Pancreas (tissue), 10 donors: ENCODE measurements at regions not wholly inside any gene's neighbourhood (a gene's known extent, or its start where the extent isn't known, plus 50 kb on each side); places are given as distances from the start of the nearest gene placed in this dataset.

Source experiments
- ATAC-seq, 4 donors: fragments of 200-7000 bp; cut with Tn5 transposase; one replicate each; pipeline versions ENCODE4 v1.8.0 to v1.9.1; 2020; ENCODE audit warnings: mild to moderate bottlenecking in 4 of 4, moderate library complexity in 4 of 4
- DNase-seq, 6 donors: peaks; one replicate each; pipeline ENCODE4 v3.0.0-alpha.2; 2020
- FAIRE-seq: peaks from 2 replicates; lab custom pipeline; 2012; peaks lifted over from hg19 to GRCh38; lab: Jason Lieb, UNC
- H3K27ac ChIP-seq, 4 donors: fragments of 200-600 bp; sonication (generic); 1 replicate in 3 of 4; 2 replicates in 1 of 4; pipeline versions ENCODE4 v1.5.0 to v1.8.0; 2020
- H3K27me3 ChIP-seq, 4 donors: fragments of 200-600 bp; one replicate each; pipeline ENCODE4 v1.8.0; 2021
- H3K36me3 ChIP-seq, 3 donors: fragments of 200-600 bp; sonication (generic) in 1 of 3; one replicate each; pipeline versions ENCODE4 v1.5.0 to v1.8.0; 2020 to 2021
- H3K4me1 ChIP-seq, 3 donors: fragments of 200-600 bp; one replicate each; pipeline ENCODE4 v1.8.0; 2021
- H3K4me3 ChIP-seq, 4 donors: fragments of 200-600 bp; sonication (generic) in 2 of 4; one replicate each; pipeline versions ENCODE4 v1.5.0 to v1.8.0; 2020 to 2021
- H3K9me3 ChIP-seq, 4 donors: fragments of 200-600 bp; one replicate each; pipeline ENCODE4 v1.8.0; 2021
- WGBS, 2 donors: extraction: QIAGEN DNeasy Blood & Tissue Kit; methylation state at CpG; one replicate each; pipeline ENCODE4 v1.1.7; 2013; 5-methylcytosine and 5-hydroxymethylcytosine counted together
- intact Hi-C, 3 donors: fragments of 100-400 bp; cut with DNase I; formaldehyde crosslinking; loops; one replicate each; pipeline versions ENCODE4 v1.11.1 to v1.14.2; 2022
- TF ChIP-seq, protein P1 (sequence below), 4 donors: fragments of 200-600 bp; sonication (generic) in 3 of 4; IDR thresholded peaks; one replicate each; pipeline versions ENCODE4 v1.5.0 to v1.8.0; 2021; ENCODE audit warnings: antibody characterized with exemption in 4 of 4
- donor health status: healthy with polysubstance abuse.
- donor health status: DM: no; HTN: no; CAD: no; lungs with moderate emphysema.
- donor health status: DM: no; HTN: no; CAD: no.
- donor health status: control.
- donor health status: control.
- donor health status: Bipolar disorder and iron deficiency.
- donor health status: DM: yes; HTN: yes; CAD: no.
- donor health status: DM: no; HTN: no; CAD: no.
- donor health status: DM: no; HTN: no; CAD: no.
- donor health status: DM: yes; HTN: yes; CAD: no.

DNA sequence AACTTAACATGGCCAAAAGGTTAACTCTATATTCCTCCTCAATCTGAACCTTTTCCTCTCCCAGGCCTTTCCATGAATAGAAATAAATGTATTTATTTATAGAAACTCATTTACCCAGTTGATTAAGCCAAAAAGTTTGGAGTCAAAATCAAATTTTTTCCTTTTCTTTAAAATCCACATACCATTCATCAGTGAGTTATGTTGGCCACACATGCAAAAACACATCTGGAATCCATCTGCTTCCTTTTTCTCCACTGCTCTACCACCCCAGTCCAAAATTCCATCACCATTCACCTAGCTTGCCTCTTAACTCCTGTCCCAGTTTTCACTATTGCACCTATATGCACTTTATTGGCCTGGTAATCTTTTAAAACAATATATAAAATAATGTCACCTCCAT is 62.4 kb upstream of the TMEM200A start:
- Histone ChIP-seq H3K4me3 (no peak overlapping the region), H3K27ac (no peak overlapping the region), H3K27me3 (no peaks in the 10 kb centered on the region), H3K36me3 (no peaks in the 10 kb centered on the region), H3K4me1 (no peaks in the 10 kb centered on the region), H3K9me3 (no peaks in the 10 kb centered on the region)
- ATAC-seq (no peak), FAIRE-seq (no peak), DNase-seq (no peak)
- intact Hi-C loops: no loop called here
- TF ChIP-seq, protein P1, sequence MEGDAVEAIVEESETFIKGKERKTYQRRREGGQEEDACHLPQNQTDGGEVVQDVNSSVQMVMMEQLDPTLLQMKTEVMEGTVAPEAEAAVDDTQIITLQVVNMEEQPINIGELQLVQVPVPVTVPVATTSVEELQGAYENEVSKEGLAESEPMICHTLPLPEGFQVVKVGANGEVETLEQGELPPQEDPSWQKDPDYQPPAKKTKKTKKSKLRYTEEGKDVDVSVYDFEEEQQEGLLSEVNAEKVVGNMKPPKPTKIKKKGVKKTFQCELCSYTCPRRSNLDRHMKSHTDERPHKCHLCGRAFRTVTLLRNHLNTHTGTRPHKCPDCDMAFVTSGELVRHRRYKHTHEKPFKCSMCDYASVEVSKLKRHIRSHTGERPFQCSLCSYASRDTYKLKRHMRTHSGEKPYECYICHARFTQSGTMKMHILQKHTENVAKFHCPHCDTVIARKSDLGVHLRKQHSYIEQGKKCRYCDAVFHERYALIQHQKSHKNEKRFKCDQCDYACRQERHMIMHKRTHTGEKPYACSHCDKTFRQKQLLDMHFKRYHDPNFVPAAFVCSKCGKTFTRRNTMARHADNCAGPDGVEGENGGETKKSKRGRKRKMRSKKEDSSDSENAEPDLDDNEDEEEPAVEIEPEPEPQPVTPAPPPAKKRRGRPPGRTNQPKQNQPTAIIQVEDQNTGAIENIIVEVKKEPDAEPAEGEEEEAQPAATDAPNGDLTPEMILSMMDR (IDR thresholded peaks at IDR 0.05): no peak

DNA sequence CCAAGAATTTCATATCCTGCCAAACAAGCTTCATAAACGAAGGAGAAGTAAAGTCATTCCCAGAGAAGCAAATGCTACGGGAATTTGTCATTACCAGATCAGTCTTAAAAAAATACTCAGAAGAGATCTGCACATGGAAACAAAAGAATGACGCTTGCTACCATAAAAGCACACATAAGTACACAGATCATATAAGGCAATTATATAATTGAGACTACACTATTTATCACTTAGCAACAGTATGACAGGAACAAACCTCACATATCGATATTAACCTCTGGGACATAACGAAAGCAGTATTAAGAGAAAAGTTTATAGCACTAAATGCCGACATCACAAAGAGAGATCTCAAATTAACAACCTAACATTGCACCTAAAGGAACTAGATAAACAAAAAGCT is 67.6 kb upstream of the TMEM200A start:
- Histone ChIP-seq H3K9me3 (no peaks in the 10 kb centered on the region), H3K36me3 (no peaks in the 10 kb centered on the region), H3K4me3 (no peak overlapping the region), H3K4me1 (no peaks in the 10 kb centered on the region), H3K27ac (no peak overlapping the region), H3K27me3 (no peaks in the 10 kb centered on the region)
- TF ChIP-seq, protein P1 (IDR thresholded peaks at IDR 0.05): no peak
- DNase-seq (no peak), ATAC-seq (no peak), FAIRE-seq (no peak)
- intact Hi-C loops: no loop called here
- 77 to 81% methylated on average over 6 of the region's 6 CpGs for WGBS, 2 donors

DNA sequence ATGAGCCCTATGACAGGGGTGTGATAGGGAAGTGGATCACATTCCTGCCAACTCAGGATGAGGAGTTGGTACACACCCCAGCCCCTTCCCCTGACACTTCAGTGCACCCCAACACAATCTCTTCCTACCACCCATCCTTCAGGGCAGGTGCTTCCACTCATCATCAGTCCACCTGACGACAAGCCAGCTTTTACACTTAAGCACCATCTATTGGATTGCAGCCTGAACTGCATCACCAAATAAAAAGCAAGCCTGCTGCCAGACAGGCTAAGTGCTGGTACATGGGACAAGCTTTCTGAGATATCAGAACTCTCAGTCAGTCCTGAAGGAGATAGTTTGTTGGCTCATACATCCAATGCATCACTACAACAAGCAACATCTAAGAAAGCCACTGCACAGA is 69.0 kb upstream of the TMEM200A start:
- TF ChIP-seq, protein P1 (IDR thresholded peaks at IDR 0.05): no peak
- WGBS, 2 donors: 35 to 73% methylated on average over 1 of the region's 1 CpG
- no peaks in the 10 kb centered on the region for H3K4me1 ChIP-seq
- no peak overlapping the region for H3K27ac ChIP-seq
- H3K4me3 ChIP-seq: no peak overlapping the region
- intact Hi-C loops: no loop called here
- FAIRE-seq (no peak), ATAC-seq (no peak), DNase-seq (no peak)
- H3K9me3 ChIP-seq: no peaks in the 10 kb centered on the region
- H3K36me3 ChIP-seq: no peaks in the 10 kb centered on the region
- no peaks in the 10 kb centered on the region for H3K27me3 ChIP-seq

DNA sequence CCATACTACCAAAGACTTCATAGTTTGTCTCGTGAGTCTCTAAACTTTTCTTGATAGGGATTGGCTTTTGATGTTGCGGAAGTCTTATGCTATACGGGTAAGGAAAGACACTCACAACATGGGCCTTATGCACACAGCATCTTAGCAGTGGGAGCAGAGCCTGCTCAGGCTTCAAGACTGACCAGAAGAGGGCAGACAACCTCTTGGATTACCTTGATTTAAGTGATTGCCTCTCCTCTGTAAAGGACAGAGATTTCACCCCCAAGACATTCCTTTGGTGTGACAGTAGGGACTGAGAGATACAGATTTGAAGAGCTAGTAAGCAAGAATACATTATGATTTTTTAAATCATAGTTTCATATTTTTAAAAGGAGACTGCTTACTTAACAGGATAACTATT is 71.0 kb upstream of the SAMD3 start:
- Histone ChIP-seq H3K27me3 (no peaks in the 10 kb centered on the region), H3K4me1 (no peaks in the 10 kb centered on the region), H3K9me3 (no peaks in the 10 kb centered on the region), H3K4me3 (no peak overlapping the region), H3K36me3 (no peaks in the 10 kb centered on the region), H3K27ac (no peak overlapping the region)
- no peak for FAIRE-seq
- WGBS, 2 donors: 56 to 60% methylated on average over 3 of the region's 3 CpGs
- peak in 1 of 6 donors; percentile 12 for DNase-seq
- ATAC-seq: peak in 1 of 4 donors; percentile 75
- intact Hi-C loops: no loop called here
- TF ChIP-seq, protein P1 (IDR thresholded peaks at IDR 0.05): no peak

DNA sequence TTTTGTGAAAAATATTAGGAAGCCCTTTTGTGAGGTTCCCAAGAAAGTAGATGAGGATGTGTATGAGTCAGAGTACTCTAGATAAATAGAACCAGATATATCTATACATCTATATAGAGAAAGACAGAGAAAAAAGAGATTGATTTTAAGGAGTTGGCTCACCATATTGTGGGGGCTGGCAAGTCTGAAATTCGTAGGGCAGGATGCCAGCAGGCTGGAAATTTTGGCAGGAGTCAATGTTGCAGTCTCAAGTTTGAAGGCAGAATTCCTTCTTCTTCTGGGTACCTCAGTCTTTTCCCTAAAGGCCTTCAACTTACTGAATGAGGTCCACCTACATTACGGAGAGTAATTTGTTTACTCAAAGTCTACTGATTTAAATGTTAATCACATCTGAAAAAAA is 65.3 kb upstream of the SAMD3 start:
- Histone ChIP-seq H3K9me3 (no peaks in the 10 kb centered on the region), H3K4me1 (no peaks in the 10 kb centered on the region), H3K4me3 (no peak overlapping the region), H3K27me3 (no peaks in the 10 kb centered on the region), H3K27ac (no peak overlapping the region), H3K36me3 (no peaks in the 10 kb centered on the region)
- ATAC-seq: no peak
- 13 to 24% methylated on average over 2 of the region's 2 CpGs for WGBS, 2 donors
- intact Hi-C loops: no loop called here
- TF ChIP-seq, protein P1 (IDR thresholded peaks at IDR 0.05): no peak
- FAIRE-seq: no peak
- no peak for DNase-seq
